ENCODE measurements at regions not wholly inside any gene's neighbourhood (a gene's known extent, or its start where the extent isn't known, plus 50 kb on each side); places are given as distances from the start of the nearest gene placed in this dataset.
"Not testable (repeated sequence)": the region's sequence is repeated elsewhere in the genome, so short reads cannot be mapped to it uniquely, and the experiment has no call there.

DNA sequence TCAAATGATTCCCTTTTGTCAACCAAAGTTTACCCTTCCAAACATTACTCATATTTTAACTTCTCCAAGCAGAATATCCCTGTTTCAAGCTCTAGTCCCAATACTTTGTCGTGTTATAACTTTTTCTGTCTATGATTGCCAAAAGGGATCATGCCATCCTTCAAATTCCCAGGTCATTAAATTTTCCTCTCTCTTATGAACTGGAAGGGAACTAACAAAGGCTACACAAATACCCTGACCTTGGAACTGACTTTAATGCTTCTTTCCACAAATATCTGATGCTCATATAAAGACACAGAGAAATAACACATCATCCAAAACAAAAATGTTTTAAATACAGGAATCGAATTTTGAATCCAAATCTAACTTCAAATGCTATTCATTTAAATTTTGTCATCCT is 1352.7 kb downstream of the CDH11 start:
- Histone ChIP-seq H3K9me3 (ENCODE audit: control insufficient read depth, low read depth, low read length) (no peaks in the 10 kb centered on the region), H3K9ac (ENCODE audit: control insufficient read depth, extremely low read depth, insufficient read depth, low read length) (no peak overlapping the region), H3K4me2 (ENCODE audit: control insufficient read depth, extremely low read depth, insufficient read depth, low read depth, low read length) (no peak overlapping the region), H3K27ac (ENCODE audit: control insufficient read depth, insufficient read depth, low read length) (no peak overlapping the region), H2AFZ (ENCODE audit: control insufficient read depth, low read length) (no peak overlapping the region), H3K4me1 (ENCODE audit: control insufficient read depth, extremely low read depth, insufficient read depth, low read length) (no peaks in the 10 kb centered on the region), H4K20me1 (ENCODE audit: control insufficient read depth, extremely low read depth, insufficient read depth, low read length) (no peaks in the 10 kb centered on the region), H3K36me3 (ENCODE audit: control insufficient read depth in 2 of 2, extremely low read depth in 1 of 2, insufficient read depth in 2 of 2, low read length in 2 of 2) (no peaks in the 10 kb centered on the region), H3K27me3 (ENCODE audit: control insufficient read depth, extremely low read depth, insufficient read depth, low read length) (no peaks in the 10 kb centered on the region), H3K9me1 (ENCODE audit: control insufficient read depth, extremely low read depth, insufficient read depth, low read length) (no peaks in the 10 kb centered on the region), H3K4me3 (ENCODE audit: control insufficient read depth in 2 of 3, extremely low read depth in 1 of 3, insufficient read depth in 2 of 3, low read depth in 1 of 3, low read length in 3 of 3) (no peak overlapping the region), H3K79me2 (ENCODE audit: control insufficient read depth, insufficient read depth, low read length) (no peaks in the 10 kb centered on the region)
- dilution Hi-C loops (cut with MboI; ENCODE audit: extremely low pct_ligation_motif_present, low sequenced_read_pairs), result no loop called here
- DNase-seq (ENCODE audit: low read depth, low spot score) (no peak), FAIRE-seq (no peak)
- no peak for TF ChIP-seq EZH2 (IDR thresholded peaks at IDR 0.05; ENCODE audit: low read length)
- TF ChIP-seq, protein P1, sequence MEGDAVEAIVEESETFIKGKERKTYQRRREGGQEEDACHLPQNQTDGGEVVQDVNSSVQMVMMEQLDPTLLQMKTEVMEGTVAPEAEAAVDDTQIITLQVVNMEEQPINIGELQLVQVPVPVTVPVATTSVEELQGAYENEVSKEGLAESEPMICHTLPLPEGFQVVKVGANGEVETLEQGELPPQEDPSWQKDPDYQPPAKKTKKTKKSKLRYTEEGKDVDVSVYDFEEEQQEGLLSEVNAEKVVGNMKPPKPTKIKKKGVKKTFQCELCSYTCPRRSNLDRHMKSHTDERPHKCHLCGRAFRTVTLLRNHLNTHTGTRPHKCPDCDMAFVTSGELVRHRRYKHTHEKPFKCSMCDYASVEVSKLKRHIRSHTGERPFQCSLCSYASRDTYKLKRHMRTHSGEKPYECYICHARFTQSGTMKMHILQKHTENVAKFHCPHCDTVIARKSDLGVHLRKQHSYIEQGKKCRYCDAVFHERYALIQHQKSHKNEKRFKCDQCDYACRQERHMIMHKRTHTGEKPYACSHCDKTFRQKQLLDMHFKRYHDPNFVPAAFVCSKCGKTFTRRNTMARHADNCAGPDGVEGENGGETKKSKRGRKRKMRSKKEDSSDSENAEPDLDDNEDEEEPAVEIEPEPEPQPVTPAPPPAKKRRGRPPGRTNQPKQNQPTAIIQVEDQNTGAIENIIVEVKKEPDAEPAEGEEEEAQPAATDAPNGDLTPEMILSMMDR (optimal IDR thresholded peaks at IDR 0.05 in 1 of 3, IDR thresholded peaks at IDR 0.05 in 1 of 3, conservative IDR thresholded peaks at IDR 0.05 in 1 of 3; ENCODE audit: extremely low read depth in 1 of 3, insufficient read depth in 2 of 3, low read length in 3 of 3), result no peak

DNA sequence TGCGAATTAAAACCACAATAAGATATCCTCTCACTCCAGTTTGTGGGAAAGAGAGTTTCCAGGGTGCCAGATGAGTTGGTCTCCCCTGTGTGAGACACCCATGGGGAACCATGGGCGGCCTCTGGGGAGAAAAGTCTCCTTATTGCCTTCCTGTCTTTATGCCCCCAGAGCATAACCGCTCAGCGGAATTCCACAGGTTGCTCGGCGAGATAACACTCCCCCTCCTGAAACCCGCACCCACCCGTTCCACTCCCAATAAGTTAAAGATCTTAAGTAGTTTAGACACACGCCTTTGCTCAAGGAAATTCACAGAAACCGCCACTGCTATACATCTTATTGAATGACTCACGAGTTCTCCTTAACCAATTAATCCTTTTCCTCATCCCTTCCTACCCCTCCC is 1361.6 kb downstream of the CDH11 start:
- H3K27me3 ChIP-seq (ENCODE audit: control insufficient read depth, extremely low read depth, insufficient read depth, low read length); H3K79me2 ChIP-seq (ENCODE audit: control insufficient read depth, insufficient read depth, low read length); H3K4me3 ChIP-seq (ENCODE audit: control insufficient read depth in 2 of 3, extremely low read depth in 1 of 3, insufficient read depth in 2 of 3, low read depth in 1 of 3, low read length in 3 of 3); H3K4me1 ChIP-seq (ENCODE audit: control insufficient read depth, extremely low read depth, insufficient read depth, low read length); H3K27ac ChIP-seq (ENCODE audit: control insufficient read depth, insufficient read depth, low read length); DNase-seq (ENCODE audit: low read depth, low spot score); H3K9me3 ChIP-seq (ENCODE audit: control insufficient read depth, low read depth, low read length); H4K20me1 ChIP-seq (ENCODE audit: control insufficient read depth, extremely low read depth, insufficient read depth, low read length); H2AFZ ChIP-seq (ENCODE audit: control insufficient read depth, low read length); H3K36me3 ChIP-seq (ENCODE audit: control insufficient read depth in 2 of 2, extremely low read depth in 1 of 2, insufficient read depth in 2 of 2, low read length in 2 of 2); H3K4me2 ChIP-seq (ENCODE audit: control insufficient read depth, extremely low read depth, insufficient read depth, low read depth, low read length); dilution Hi-C loops (cut with MboI; ENCODE audit: extremely low pct_ligation_motif_present, low sequenced_read_pairs); FAIRE-seq; H3K9ac ChIP-seq (ENCODE audit: control insufficient read depth, extremely low read depth, insufficient read depth, low read length); H3K9me1 ChIP-seq (ENCODE audit: control insufficient read depth, extremely low read depth, insufficient read depth, low read length): not testable (repeated sequence)

DNA sequence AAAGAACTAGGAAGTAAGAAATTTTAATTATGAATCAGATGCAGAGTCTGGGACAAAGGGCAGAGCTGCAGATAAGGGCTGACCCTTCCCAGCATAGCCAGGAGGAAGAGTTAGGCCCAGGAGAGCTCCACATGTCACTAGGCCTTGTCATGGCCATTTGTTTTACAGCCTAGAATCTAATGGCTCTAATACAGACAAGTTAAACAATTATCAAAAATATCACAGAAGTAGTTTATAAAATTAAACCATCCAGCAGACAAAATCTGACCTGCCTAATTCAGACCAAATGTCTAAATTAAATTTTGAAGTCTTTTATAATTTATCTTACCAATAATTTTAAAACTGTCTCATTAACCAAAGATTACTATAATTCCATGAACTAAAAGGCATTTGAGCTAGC is 1369.5 kb downstream of the CDH11 start:
- no peak overlapping the region for H3K27ac ChIP-seq (ENCODE audit: control insufficient read depth, insufficient read depth, low read length)
- no peaks in the 10 kb centered on the region for H3K79me2 ChIP-seq (ENCODE audit: control insufficient read depth, insufficient read depth, low read length)
- dilution Hi-C loops (cut with MboI; ENCODE audit: extremely low pct_ligation_motif_present, low sequenced_read_pairs), result no loop called here
- no peaks in the 10 kb centered on the region for H4K20me1 ChIP-seq (ENCODE audit: control insufficient read depth, extremely low read depth, insufficient read depth, low read length)
- no peak overlapping the region for H3K9ac ChIP-seq (ENCODE audit: control insufficient read depth, extremely low read depth, insufficient read depth, low read length)
- no peak for FAIRE-seq
- H3K4me3 ChIP-seq (ENCODE audit: control insufficient read depth in 2 of 3, extremely low read depth in 1 of 3, insufficient read depth in 2 of 3, low read depth in 1 of 3, low read length in 3 of 3), result no peak overlapping the region
- TF ChIP-seq EZH2 (IDR thresholded peaks at IDR 0.05; ENCODE audit: low read length), result no peak
- TF ChIP-seq, protein P1 (optimal IDR thresholded peaks at IDR 0.05 in 1 of 3, IDR thresholded peaks at IDR 0.05 in 1 of 3, conservative IDR thresholded peaks at IDR 0.05 in 1 of 3; ENCODE audit: extremely low read depth in 1 of 3, insufficient read depth in 2 of 3, low read length in 3 of 3), result no peak
- H3K27me3 ChIP-seq (ENCODE audit: control insufficient read depth, extremely low read depth, insufficient read depth, low read length), result no peaks in the 10 kb centered on the region
- no peaks in the 10 kb centered on the region for H3K36me3 ChIP-seq (ENCODE audit: control insufficient read depth in 2 of 2, extremely low read depth in 1 of 2, insufficient read depth in 2 of 2, low read length in 2 of 2)
- no peaks in the 10 kb centered on the region for H3K9me3 ChIP-seq (ENCODE audit: control insufficient read depth, low read depth, low read length)
- no peaks in the 10 kb centered on the region for H3K4me1 ChIP-seq (ENCODE audit: control insufficient read depth, extremely low read depth, insufficient read depth, low read length)
- no peak for DNase-seq (ENCODE audit: low read depth, low spot score)
- H3K9me1 ChIP-seq (ENCODE audit: control insufficient read depth, extremely low read depth, insufficient read depth, low read length), result no peaks in the 10 kb centered on the region
- H3K4me2 ChIP-seq (ENCODE audit: control insufficient read depth, extremely low read depth, insufficient read depth, low read depth, low read length), result no peak overlapping the region
- H2AFZ ChIP-seq (ENCODE audit: control insufficient read depth, low read length), result no peak overlapping the region

All from keratinocyte (primary cell).